ENCODE measurements at regions not wholly inside any gene's neighbourhood (a gene's known extent, or its start where the extent isn't known, plus 50 kb on each side); places are given as distances from the start of the nearest gene placed in this dataset.

DNA sequence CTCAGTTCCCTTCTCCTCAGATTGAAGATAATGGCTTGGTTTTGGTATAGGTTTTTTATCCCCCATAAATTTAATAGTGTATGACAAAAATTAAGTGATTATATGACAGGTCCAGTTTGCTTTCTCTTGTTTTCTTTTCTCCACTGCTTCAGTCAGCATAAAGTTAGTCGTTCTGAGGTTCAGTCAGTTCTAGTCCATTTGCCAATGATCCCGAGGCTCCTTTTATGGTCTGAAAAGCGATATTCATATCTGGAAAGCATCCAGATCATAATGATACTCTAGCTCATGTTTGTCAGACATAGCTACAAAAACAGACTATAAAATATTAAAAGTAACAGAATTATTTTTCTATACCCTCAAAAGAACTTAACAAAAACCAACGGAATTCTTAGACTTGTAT is 67.1 kb upstream of the SLC38A4 start:
- no peak for DNase-seq (ENCODE audit: low read depth, low spot score)

DNA sequence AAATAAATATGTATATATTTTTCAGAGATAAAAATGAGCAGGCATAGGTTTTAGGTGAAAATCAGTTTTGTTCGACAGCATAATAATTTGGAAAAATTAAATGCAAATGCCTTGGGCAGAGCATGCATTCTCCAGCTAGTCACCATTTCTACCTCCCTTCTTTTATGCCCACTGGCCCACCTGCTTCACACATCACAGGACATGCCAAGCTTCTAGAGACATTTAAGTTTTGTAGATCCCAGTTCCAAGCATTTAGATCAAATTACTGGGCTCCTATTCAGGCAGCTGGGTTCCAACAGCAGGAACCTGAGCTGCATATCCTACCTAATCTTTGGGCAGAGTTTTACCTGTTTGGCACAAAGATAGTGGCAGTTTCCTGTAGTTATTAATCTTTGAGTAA is 67.6 kb upstream of the SLC38A4 start:
- TF ChIP-seq, protein P1, sequence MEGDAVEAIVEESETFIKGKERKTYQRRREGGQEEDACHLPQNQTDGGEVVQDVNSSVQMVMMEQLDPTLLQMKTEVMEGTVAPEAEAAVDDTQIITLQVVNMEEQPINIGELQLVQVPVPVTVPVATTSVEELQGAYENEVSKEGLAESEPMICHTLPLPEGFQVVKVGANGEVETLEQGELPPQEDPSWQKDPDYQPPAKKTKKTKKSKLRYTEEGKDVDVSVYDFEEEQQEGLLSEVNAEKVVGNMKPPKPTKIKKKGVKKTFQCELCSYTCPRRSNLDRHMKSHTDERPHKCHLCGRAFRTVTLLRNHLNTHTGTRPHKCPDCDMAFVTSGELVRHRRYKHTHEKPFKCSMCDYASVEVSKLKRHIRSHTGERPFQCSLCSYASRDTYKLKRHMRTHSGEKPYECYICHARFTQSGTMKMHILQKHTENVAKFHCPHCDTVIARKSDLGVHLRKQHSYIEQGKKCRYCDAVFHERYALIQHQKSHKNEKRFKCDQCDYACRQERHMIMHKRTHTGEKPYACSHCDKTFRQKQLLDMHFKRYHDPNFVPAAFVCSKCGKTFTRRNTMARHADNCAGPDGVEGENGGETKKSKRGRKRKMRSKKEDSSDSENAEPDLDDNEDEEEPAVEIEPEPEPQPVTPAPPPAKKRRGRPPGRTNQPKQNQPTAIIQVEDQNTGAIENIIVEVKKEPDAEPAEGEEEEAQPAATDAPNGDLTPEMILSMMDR (IDR thresholded peaks at IDR 0.05; ENCODE audit: low read depth, low read length) = no peak
- in situ Hi-C loops (cut with HindIII; ENCODE audit: low sequenced_read_pairs) = no loop called here
- H3K4me3 ChIP-seq (ENCODE audit: low read depth, low read length) = no peak overlapping the region
- no peak for DNase-seq (ENCODE audit: low read depth, low spot score)

More for the DNA sequence above, 67.1 kb upstream of the SLC38A4 start:
- in situ Hi-C loops (cut with HindIII; ENCODE audit: low sequenced_read_pairs) = no loop called here
- no peak overlapping the region for H3K4me3 ChIP-seq (ENCODE audit: low read depth, low read length)
- TF ChIP-seq, protein P1 (IDR thresholded peaks at IDR 0.05; ENCODE audit: low read depth, low read length) = no peak

- in situ Hi-C loops (cut with HindIII; ENCODE audit: low sequenced_read_pairs) = no loop called here
- TF ChIP-seq, protein P1 (IDR thresholded peaks at IDR 0.05; ENCODE audit: low read depth, low read length) = no peak
- H3K4me3 ChIP-seq (ENCODE audit: low read depth, low read length) = no peak overlapping the region
- DNase-seq (ENCODE audit: low read depth, low spot score) = no peak
These were observed 69.9 kb upstream of the SLC38A4 start for GRCh38 chr12:46895726-46896125.

DNA sequence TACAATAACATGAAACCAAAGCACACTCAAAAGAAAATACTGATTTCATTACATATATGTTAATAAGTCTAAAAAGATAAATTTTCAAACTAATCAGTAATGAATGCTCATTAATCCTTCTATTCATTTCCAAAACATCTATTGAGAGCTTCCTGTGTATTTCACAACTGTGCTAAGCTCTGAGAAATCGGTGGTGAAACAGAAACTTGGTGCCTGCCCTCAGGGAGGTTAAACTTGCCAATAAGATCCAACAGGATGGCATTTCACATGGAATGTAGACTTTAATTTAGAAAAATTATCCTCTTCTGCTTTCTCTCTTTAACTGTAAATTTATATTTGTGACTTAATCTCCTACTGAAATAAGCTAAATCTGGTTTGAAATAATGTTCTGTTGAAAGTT is 70.9 kb upstream of the SLC38A4 start:
- TF ChIP-seq, protein P1 (IDR thresholded peaks at IDR 0.05; ENCODE audit: low read depth, low read length) = no peak
- no peak overlapping the region for H3K4me3 ChIP-seq (ENCODE audit: low read depth, low read length)
- DNase-seq (ENCODE audit: low read depth, low spot score) = no peak
- in situ Hi-C loops (cut with HindIII; ENCODE audit: low sequenced_read_pairs) = no loop called here

DNA sequence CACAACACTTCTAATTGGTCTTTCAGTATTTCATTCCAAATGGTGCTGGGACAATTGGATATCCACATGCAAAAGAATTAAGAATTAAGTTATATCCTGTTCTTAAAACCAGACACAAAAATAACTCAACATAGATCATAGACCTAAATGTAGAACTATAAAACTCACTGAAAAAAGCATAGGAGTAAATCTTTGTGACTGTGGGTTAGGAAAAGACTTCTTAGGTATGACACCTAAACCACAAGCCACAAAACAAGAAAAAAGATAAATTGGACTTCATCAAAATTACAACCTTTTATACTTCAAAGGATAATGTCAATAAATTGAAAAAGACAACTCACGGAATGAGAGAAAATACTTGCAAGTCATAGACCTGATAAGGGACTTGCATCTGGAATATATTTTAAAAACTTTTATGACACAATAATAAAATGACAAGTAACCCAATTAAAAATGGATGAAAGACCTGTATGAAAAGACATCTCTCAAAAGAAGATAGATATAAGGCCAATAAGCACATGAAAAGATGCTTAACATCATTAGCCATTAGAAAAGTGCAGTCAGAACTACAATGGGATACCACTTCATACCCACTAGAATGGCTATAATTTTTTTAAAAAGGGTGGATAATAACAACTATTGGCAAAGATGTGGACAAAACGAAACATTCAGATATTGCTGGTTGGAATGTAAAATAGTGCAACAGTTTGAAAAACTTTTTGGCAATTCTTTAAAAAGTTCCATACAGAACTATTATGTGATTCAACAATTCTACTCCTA is 72.5 kb upstream of the SLC38A4 start:
- DNase-seq (ENCODE audit: low read depth, low spot score) = no peak
- in situ Hi-C loops (cut with HindIII; ENCODE audit: low sequenced_read_pairs) = no loop called here
- no peak overlapping the region for H3K4me3 ChIP-seq (ENCODE audit: low read depth, low read length)
- TF ChIP-seq, protein P1 (IDR thresholded peaks at IDR 0.05; ENCODE audit: low read depth, low read length) = no peak

- in situ Hi-C loops (cut with HindIII; ENCODE audit: low sequenced_read_pairs) = no loop called here
- TF ChIP-seq, protein P1 (IDR thresholded peaks at IDR 0.05; ENCODE audit: low read depth, low read length) = no peak
- no peak overlapping the region for H3K4me3 ChIP-seq (ENCODE audit: low read depth, low read length)
- no peak for DNase-seq (ENCODE audit: low read depth, low spot score)
These were observed 73.2 kb upstream of the SLC38A4 start for GRCh38 chr12:46898989-46899388.

Data from astrocyte of the spinal cord (primary cell).